CD4-positive, alpha-beta T cell treated with Interleukin-4 for 4 hours (primary cell): ENCODE measurements at regions not wholly inside any gene's neighbourhood (a gene's known extent, or its start where the extent isn't known, plus 50 kb on each side); places are given as distances from the start of the nearest gene placed in this dataset.

Source experiments
- DNase-seq: peaks from one replicate; pipeline ENCODE4 v3.0.0-alpha.2; 2020

GRCh38 chr1:55833529-55834091 lies 618.4 kb upstream of the USP24 start:
- no peak for DNase-seq

GRCh38 chr1:55831759-55832158 lies 616.6 kb upstream of the USP24 start:
- no peak for DNase-seq

- DNase-seq: no peak
These were observed 612.9 kb upstream of the USP24 start for GRCh38 chr1:55828044-55828443.

GRCh38 chr1:55827350-55827749 lies 612.2 kb upstream of the USP24 start:
- no peak for DNase-seq

GRCh38 chr1:55826381-55827080 lies 611.4 kb upstream of the USP24 start:
- DNase-seq: no peak

- DNase-seq: no peak
These were observed 610.3 kb upstream of the USP24 start for GRCh38 chr1:55825461-55825860.

GRCh38 chr1:55824251-55824640 lies 609.1 kb upstream of the USP24 start:
- no peak for DNase-seq

GRCh38 chr1:55823541-55824250 lies 608.5 kb upstream of the USP24 start:
- no peak for DNase-seq

- no peak for DNase-seq
These were observed 607.7 kb upstream of the USP24 start for GRCh38 chr1:55822891-55823290.

GRCh38 chr1:55821234-55821633 lies 606.1 kb upstream of the USP24 start:
- no peak for DNase-seq

- no peak for DNase-seq
These were observed 605.3 kb upstream of the USP24 start for GRCh38 chr1:55820501-55820900.

GRCh38 chr1:55819011-55819410 lies 603.8 kb upstream of the USP24 start:
- DNase-seq: no peak

GRCh38 chr1:55816456-55817426 lies 601.6 kb upstream of the USP24 start:
- no peak for DNase-seq

- DNase-seq: no peak
These were observed 600.7 kb upstream of the USP24 start for GRCh38 chr1:55815745-55816455.

- no peak for DNase-seq
These were observed 599.8 kb upstream of the USP24 start for GRCh38 chr1:55814967-55815366.

GRCh38 chr1:55813618-55814017 lies 598.5 kb upstream of the USP24 start:
- no peak for DNase-seq

GRCh38 chr1:55812281-55812680 lies 597.1 kb upstream of the USP24 start:
- no peak for DNase-seq

- DNase-seq: no peak
These were observed 593.1 kb upstream of the USP24 start for GRCh38 chr1:55808263-55808662.

GRCh38 chr1:55803429-55803828 lies 588.3 kb upstream of the USP24 start:
- no peak for DNase-seq

GRCh38 chr1:55801481-55801880 lies 586.3 kb upstream of the USP24 start:
- no peak for DNase-seq

- no peak for DNase-seq
These were observed 585.3 kb upstream of the USP24 start for GRCh38 chr1:55800503-55800902.

GRCh38 chr1:55793856-55794255 lies 578.7 kb upstream of the USP24 start:
- no peak for DNase-seq

- DNase-seq: no peak
These were observed 577.7 kb upstream of the USP24 start for GRCh38 chr1:55792870-55793269.
